ENCODE measurements at regions not wholly inside any gene's neighbourhood (a gene's known extent, or its start where the extent isn't known, plus 50 kb on each side); places are given as distances from the start of the nearest gene placed in this dataset.

DNA sequence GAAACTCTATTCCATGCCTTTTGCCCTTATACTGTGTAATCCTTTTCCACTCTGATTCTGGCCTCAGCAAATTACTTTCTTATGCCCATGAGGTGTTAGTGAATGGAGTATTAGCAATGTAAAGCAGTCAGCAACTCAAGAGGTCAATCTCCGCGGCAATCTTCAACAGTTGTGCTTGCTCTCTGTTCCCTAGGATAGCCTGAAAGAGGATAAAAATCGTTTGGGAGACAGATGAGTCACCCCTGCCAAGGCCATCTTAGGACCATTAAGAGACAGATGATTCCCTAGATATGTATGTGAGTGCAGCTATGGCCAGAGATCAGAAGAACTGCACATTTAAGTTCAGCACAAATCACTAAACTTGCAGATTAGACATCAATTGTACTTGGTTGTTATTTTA is 1145.8 kb downstream of the GALC start:
- Mint-ChIP-seq H3K27me3 (ENCODE audit: low read depth in 2 of 2) (no peaks in the 10 kb centered on the region), H3K27ac (no peak overlapping the region), H3K4me1 (no peaks in the 10 kb centered on the region), H3K36me3 (no peaks in the 10 kb centered on the region), H3K9me3 (peaks cover 10 to 18% of the 10 kb centered on the region in 2 donors), H3K4me3 (no peak overlapping the region)
- Histone ChIP-seq H3K4me3 (ENCODE audit: low read length) (no peak overlapping the region), H3K9me3 (ENCODE audit: control insufficient read depth, insufficient read depth, low read length) (no peaks in the 10 kb centered on the region), H3K27me3 (ENCODE audit: control insufficient read depth, insufficient read depth, low read length) (no peaks in the 10 kb centered on the region), H3K36me3 (ENCODE audit: control insufficient read depth, insufficient read depth, low read length) (no peaks in the 10 kb centered on the region), H3K4me1 (ENCODE audit: control insufficient read depth, insufficient read depth, low read length) (no peaks in the 10 kb centered on the region), H3K27ac (ENCODE audit: low read length) (no peak overlapping the region)
- WGBS (ENCODE audit: insufficient coverage) = 68% methylated on average over 3 of the region's 3 CpGs
- TF ChIP-seq, protein P1, sequence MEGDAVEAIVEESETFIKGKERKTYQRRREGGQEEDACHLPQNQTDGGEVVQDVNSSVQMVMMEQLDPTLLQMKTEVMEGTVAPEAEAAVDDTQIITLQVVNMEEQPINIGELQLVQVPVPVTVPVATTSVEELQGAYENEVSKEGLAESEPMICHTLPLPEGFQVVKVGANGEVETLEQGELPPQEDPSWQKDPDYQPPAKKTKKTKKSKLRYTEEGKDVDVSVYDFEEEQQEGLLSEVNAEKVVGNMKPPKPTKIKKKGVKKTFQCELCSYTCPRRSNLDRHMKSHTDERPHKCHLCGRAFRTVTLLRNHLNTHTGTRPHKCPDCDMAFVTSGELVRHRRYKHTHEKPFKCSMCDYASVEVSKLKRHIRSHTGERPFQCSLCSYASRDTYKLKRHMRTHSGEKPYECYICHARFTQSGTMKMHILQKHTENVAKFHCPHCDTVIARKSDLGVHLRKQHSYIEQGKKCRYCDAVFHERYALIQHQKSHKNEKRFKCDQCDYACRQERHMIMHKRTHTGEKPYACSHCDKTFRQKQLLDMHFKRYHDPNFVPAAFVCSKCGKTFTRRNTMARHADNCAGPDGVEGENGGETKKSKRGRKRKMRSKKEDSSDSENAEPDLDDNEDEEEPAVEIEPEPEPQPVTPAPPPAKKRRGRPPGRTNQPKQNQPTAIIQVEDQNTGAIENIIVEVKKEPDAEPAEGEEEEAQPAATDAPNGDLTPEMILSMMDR (IDR thresholded peaks at IDR 0.05) = no peak
- DNase-seq = no peak
- intact Hi-C loops (cut with micrococcal nuclease) = no loop called here
- ATAC-seq = no peak

DNA sequence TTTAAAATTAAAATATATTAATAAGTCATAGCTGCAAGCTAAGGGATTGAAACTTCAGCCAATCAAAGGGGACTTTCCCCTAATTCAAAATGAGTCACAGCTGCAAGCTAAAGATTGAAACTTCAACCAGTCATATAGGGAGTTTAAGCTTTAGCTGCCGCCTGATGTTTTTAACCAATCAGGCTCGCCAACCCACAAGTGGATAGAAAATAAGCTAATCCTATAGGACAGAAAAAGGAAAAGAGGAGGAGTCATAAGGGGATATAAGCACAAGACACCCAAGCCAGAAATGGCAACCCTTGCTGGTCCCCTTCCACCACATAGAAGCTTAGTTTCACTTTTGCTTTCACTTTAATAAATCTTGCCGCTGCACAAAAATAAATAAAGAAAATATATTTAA is 1154.6 kb downstream of the GALC start:
- Histone ChIP-seq H3K4me1 (ENCODE audit: control insufficient read depth, insufficient read depth, low read length) (no peaks in the 10 kb centered on the region), H3K9me3 (ENCODE audit: control insufficient read depth, insufficient read depth, low read length) (no peaks in the 10 kb centered on the region), H3K27me3 (ENCODE audit: control insufficient read depth, insufficient read depth, low read length) (no peaks in the 10 kb centered on the region), H3K4me3 (ENCODE audit: low read length) (no peak overlapping the region), H3K27ac (ENCODE audit: low read length) (no peak overlapping the region), H3K36me3 (ENCODE audit: control insufficient read depth, insufficient read depth, low read length) (no peaks in the 10 kb centered on the region)
- H3K4me1 Mint-ChIP-seq = no peaks in the 10 kb centered on the region
- ATAC-seq (no peak), DNase-seq (peak in 1 of 2 donors; percentile 4)
- no peak overlapping the region for H3K4me3 Mint-ChIP-seq
- H3K9me3 Mint-ChIP-seq = peaks cover 13 to 17% of the 10 kb centered on the region in 2 donors
- TF ChIP-seq, protein P1 (IDR thresholded peaks at IDR 0.05) = no peak
- H3K27ac Mint-ChIP-seq = no peak overlapping the region
- WGBS (ENCODE audit: insufficient coverage) = 86% methylated on average over 2 of the region's 3 CpGs
- no peaks in the 10 kb centered on the region for H3K36me3 Mint-ChIP-seq
- H3K27me3 Mint-ChIP-seq (ENCODE audit: low read depth in 2 of 2) = no peaks in the 10 kb centered on the region
- intact Hi-C loops (cut with micrococcal nuclease) = no loop called here

DNA sequence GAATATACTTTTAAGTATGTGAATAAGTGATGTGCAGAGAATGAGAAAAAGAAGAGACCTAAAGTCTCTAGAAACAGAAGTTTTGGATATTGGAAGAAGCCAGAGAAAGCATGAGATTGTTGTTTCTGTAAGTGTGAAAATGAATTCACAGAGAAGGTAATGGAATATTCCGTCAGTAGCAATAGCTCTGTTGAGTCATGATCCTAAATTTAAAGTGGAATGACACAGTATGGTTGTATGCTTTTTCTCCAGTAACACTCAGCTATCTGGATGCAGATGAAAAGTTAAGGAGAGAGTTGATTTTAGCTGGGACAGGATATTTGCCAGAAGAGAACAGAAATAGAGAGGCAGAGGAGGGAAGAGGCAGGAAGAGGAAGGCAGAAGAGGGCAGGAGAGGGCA is 1166.3 kb downstream of the GALC start:
- no peak overlapping the region for H3K27ac ChIP-seq (ENCODE audit: low read length)
- H3K27me3 ChIP-seq (ENCODE audit: control insufficient read depth, insufficient read depth, low read length) = no peaks in the 10 kb centered on the region
- intact Hi-C loops (cut with micrococcal nuclease) = no loop called here
- DNase-seq = no peak
- TF ChIP-seq, protein P1 (IDR thresholded peaks at IDR 0.05) = no peak
- no peaks in the 10 kb centered on the region for H3K9me3 ChIP-seq (ENCODE audit: control insufficient read depth, insufficient read depth, low read length)
- peaks cover 13 to 24% of the 10 kb centered on the region in 2 donors for H3K9me3 Mint-ChIP-seq
- no peak overlapping the region for H3K4me3 ChIP-seq (ENCODE audit: low read length)
- 31% methylated on average over 1 of the region's 1 CpG for WGBS (ENCODE audit: insufficient coverage)
- H3K27me3 Mint-ChIP-seq (ENCODE audit: low read depth in 2 of 2) = no peaks in the 10 kb centered on the region
- H3K36me3 Mint-ChIP-seq = no peaks in the 10 kb centered on the region
- no peak for ATAC-seq
- no peaks in the 10 kb centered on the region for H3K4me1 Mint-ChIP-seq
- no peaks in the 10 kb centered on the region for H3K4me1 ChIP-seq (ENCODE audit: control insufficient read depth, insufficient read depth, low read length)
- no peak overlapping the region for H3K27ac Mint-ChIP-seq
- H3K36me3 ChIP-seq (ENCODE audit: control insufficient read depth, insufficient read depth, low read length) = no peaks in the 10 kb centered on the region
- no peak overlapping the region for H3K4me3 Mint-ChIP-seq

DNA sequence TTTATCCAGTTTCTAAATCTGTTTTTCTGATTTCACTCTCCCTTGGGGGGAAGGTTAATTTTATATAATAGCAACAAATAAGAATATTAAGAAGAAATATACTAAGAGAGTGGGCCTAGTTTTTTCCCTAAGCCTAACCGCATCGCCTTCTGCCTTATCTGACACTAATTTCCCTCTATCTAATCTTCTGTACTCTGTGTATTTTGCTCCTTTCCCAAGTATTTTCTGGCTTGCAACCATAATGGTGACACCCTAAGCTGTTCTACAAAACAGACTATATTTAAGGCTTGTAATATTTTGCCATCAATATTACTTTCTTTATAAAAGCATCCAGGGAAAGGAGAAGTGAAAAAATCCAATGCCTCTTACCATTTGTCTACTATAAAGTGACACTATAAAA is 1168.8 kb downstream of the GALC start:
- H3K4me1 ChIP-seq (ENCODE audit: control insufficient read depth, insufficient read depth, low read length) = no peaks in the 10 kb centered on the region
- ATAC-seq (no peak), DNase-seq (no peak)
- H3K4me3 ChIP-seq (ENCODE audit: low read length) = no peak overlapping the region
- Mint-ChIP-seq H3K9me3 (peaks cover 14 to 24% of the 10 kb centered on the region in 2 donors), H3K27me3 (ENCODE audit: low read depth in 2 of 2) (no peaks in the 10 kb centered on the region), H3K36me3 (no peaks in the 10 kb centered on the region), H3K27ac (no peak overlapping the region), H3K4me3 (no peak overlapping the region), H3K4me1 (no peaks in the 10 kb centered on the region)
- TF ChIP-seq, protein P1 (IDR thresholded peaks at IDR 0.05) = no peak
- H3K27ac ChIP-seq (ENCODE audit: low read length) = no peak overlapping the region
- H3K9me3 ChIP-seq (ENCODE audit: control insufficient read depth, insufficient read depth, low read length) = no peaks in the 10 kb centered on the region
- WGBS (ENCODE audit: insufficient coverage) = 84% methylated on average over 2 of the region's 2 CpGs
- no peaks in the 10 kb centered on the region for H3K36me3 ChIP-seq (ENCODE audit: control insufficient read depth, insufficient read depth, low read length)
- intact Hi-C loops (cut with micrococcal nuclease) = no loop called here
- H3K27me3 ChIP-seq (ENCODE audit: control insufficient read depth, insufficient read depth, low read length) = no peaks in the 10 kb centered on the region
